B cell (primary cell): ENCODE measurements at regions not wholly inside any gene's neighbourhood (a gene's known extent, or its start where the extent isn't known, plus 50 kb on each side); places are given as distances from the start of the nearest gene placed in this dataset.

ENCODE experiments used
- ATAC-seq: fragments of 200-7000 bp; cut with Tn5 transposase; one replicate; pipeline ENCODE4 v1.10.0; 2021; ENCODE audit warnings: low read depth, mild to moderate bottlenecking, moderate number of reproducible peaks, moderate library complexity
- CTCF ChIA-PET: fragments of 350-600 bp; sonication (Branson Sonifier 250); formaldehyde crosslinking; loops from one replicate; lab custom pipeline; 2021; ENCODE audit warnings: antibody characterized with exemption, inconsistent platforms; lab: Charles Lee
- POLR2A ChIA-PET: fragments of 350-600 bp; sonication (Branson Sonifier 250); formaldehyde crosslinking; loops from one replicate; lab custom pipeline; 2021; ENCODE audit warnings: antibody characterized with exemption; lab: Charles Lee
- DNase-seq: peaks from one replicate; pipeline ENCODE4 v3.0.0; 2013
- H2AFZ ChIP-seq: 2 replicates; pipeline ENCODE4 v1.6.1; 2012; ENCODE audit warnings: mild to moderate bottlenecking, low read depth, low read length; ENCODE audit not compliant: insufficient read depth, poor library complexity, severe bottlenecking
- H3K27ac ChIP-seq, 2 donors: 1 replicate in 1 of 2; 2 replicates in 1 of 2; pipeline ENCODE4 v1.5.1; 2012 to 2013; ENCODE audit warnings: low read length in 2 of 2, mild to moderate bottlenecking in 2 of 2, moderate library complexity in 1 of 2
- H3K27me3 ChIP-seq, 4 experiments: fragments of 200-600 bp in 1 of 4; sonication (generic) in 1 of 4; replicated peaks in 1 of 4; 1 replicate in 2 of 4; 2 replicates in 2 of 4; pipeline versions ENCODE4 v1.6.1 to v1.7.0; 2013 to 2016; ENCODE audit warnings: low read length in 3 of 4, mild to moderate bottlenecking in 2 of 4, mixed read lengths in 1 of 4, moderate library complexity in 1 of 4; ENCODE audit not compliant: insufficient read depth in 4 of 4, control insufficient read depth in 3 of 4; ENCODE audit errors: control extremely low read depth in 1 of 4
- H3K36me3 ChIP-seq, 2 experiments: replicated peaks in 1 of 2; 1 replicate in 1 of 2; 2 replicates in 1 of 2; pipeline versions ENCODE4 v1.6.1 to v1.7.1; 2013; ENCODE audit warnings: low read length in 1 of 2; ENCODE audit not compliant: insufficient read depth in 2 of 2, control insufficient read depth in 1 of 2; ENCODE audit errors: control extremely low read depth in 1 of 2, extremely low read depth in 1 of 2
- H3K4me1 ChIP-seq, 2 donors: fragments of 200-600 bp in 1 of 2; sonication (generic) in 1 of 2; 1 replicate in 1 of 2; 2 replicates in 1 of 2; pipeline versions ENCODE4 v1.5.1 to v1.6.1; 2013 to 2017; ENCODE audit warnings: low read length in 2 of 2; ENCODE audit not compliant: control insufficient read depth in 2 of 2, insufficient read depth in 2 of 2
- H3K4me2 ChIP-seq: replicated peaks from 2 replicates; pipeline ENCODE3; 2012; ENCODE audit warnings: mild to moderate bottlenecking, low read depth, low read length; ENCODE audit not compliant: poor library complexity, severe bottlenecking
- H3K4me3 ChIP-seq, 5 experiments: fragments of 200-600 bp in 1 of 5; sonication (generic) in 1 of 5; 1 replicate in 3 of 5; 2 replicates in 2 of 5; pipeline versions ENCODE4 v1.5.1 to v1.7.0; 2011 to 2016; ENCODE audit warnings: low read length in 4 of 5, mild to moderate bottlenecking in 4 of 5, low read depth in 2 of 5, control low read depth in 1 of 5, moderate library complexity in 1 of 5; ENCODE audit not compliant: insufficient read depth in 1 of 5; ENCODE audit errors: control extremely low read depth in 1 of 5, extremely low read depth in 1 of 5
- H3K79me2 ChIP-seq: fragments of 200-600 bp; sonication (generic); one replicate; pipeline ENCODE4 v1.6.0; 2016; ENCODE audit warnings: low read length; ENCODE audit not compliant: control insufficient read depth, insufficient read depth
- H3K9ac ChIP-seq: fragments of 200-600 bp; sonication (generic); 2 replicates; pipeline ENCODE4 v1.6.1; 2017; ENCODE audit warnings: mild to moderate bottlenecking, low read length, moderate library complexity
- H3K9me3 ChIP-seq, 3 donors: one replicate each; pipeline versions ENCODE4 v1.6.1 to v1.7.1; 2013; ENCODE audit warnings: low read length in 2 of 3; ENCODE audit not compliant: control insufficient read depth in 2 of 3, insufficient read depth in 1 of 3; ENCODE audit errors: control extremely low read depth in 1 of 3
- H4K20me1 ChIP-seq: 2 replicates; pipeline ENCODE4 v1.6.0; 2012; ENCODE audit warnings: mild to moderate bottlenecking, low read length; ENCODE audit not compliant: insufficient read depth, control insufficient read depth, poor library complexity, severe bottlenecking
- H3K27ac Mint-ChIP-seq: one replicate; pipeline ENCODE4 v1.8.0; 2021; ENCODE audit warnings: mixed read lengths
- H3K27me3 Mint-ChIP-seq: one replicate; pipeline ENCODE4 v1.8.0; 2021; ENCODE audit warnings: mixed read lengths
- H3K4me1 Mint-ChIP-seq: one replicate; pipeline ENCODE4 v1.8.0; 2021; ENCODE audit warnings: mixed read lengths
- H3K4me3 Mint-ChIP-seq: one replicate; pipeline ENCODE4 v1.8.0; 2021; ENCODE audit warnings: mixed read lengths
- H3K9me3 Mint-ChIP-seq: one replicate; pipeline ENCODE4 v1.8.0; 2022; ENCODE audit warnings: mixed read lengths; ENCODE audit not compliant: insufficient read depth
- EZH2 ChIP-seq: IDR thresholded peaks from 2 replicates; pipeline ENCODE4 v1.6.1; 2012; ENCODE audit warnings: borderline replicate concordance, low read depth, mild to moderate bottlenecking, moderate library complexity, low read length; ENCODE audit not compliant: insufficient read depth, poor library complexity, severe bottlenecking
- WGBS: methylation state at CpG from one replicate; pipeline ENCODE4 v1.1.5; 2013; ENCODE audit warnings: missing lambda C conversion rate; ENCODE audit not compliant: insufficient coverage; 5-methylcytosine and 5-hydroxymethylcytosine counted together
- intact Hi-C: fragments of 100-400 bp; cut with micrococcal nuclease; formaldehyde crosslinking; loops from one replicate; pipeline ENCODE4 v1.10.0; 2022
- TF ChIP-seq, protein P1 (sequence below): fragments of 200-600 bp; IDR thresholded peaks from one replicate; pipeline ENCODE4 v1.8.0; 2022; ENCODE audit warnings: antibody characterized with exemption, mild to moderate bottlenecking

DNA sequence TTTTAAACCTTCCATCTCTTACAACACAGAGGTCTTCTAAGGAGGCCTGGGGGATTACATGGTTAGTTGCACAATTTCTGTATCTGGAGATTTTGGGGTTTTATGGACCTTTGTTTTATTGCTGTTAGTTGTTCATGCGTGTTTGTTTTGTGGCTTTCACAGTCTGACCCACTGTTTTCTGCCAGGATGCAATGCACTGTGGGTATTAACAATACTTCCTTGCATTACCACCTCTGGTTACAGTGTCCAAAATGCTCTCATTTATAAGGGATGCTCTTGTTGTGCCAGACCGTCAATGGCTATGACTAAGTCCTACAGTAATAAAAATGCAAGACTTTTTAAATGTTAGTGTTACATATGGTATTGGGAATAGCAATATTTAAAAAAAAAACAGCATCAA, 730.2 kb downstream of the KCTD8 start:
- intact Hi-C loops = no loop called here
- CTCF ChIA-PET = no interaction called here
- Histone ChIP-seq H3K9me3 (no peaks in the 10 kb centered on the region), H3K79me2 (no peaks in the 10 kb centered on the region), H3K4me3 (no peak overlapping the region), H3K27me3 (no peaks in the 10 kb centered on the region), H3K9ac (no peak overlapping the region), H3K4me2 (no peak overlapping the region), H4K20me1 (no peaks in the 10 kb centered on the region), H3K4me1 (no peaks in the 10 kb centered on the region), H2AFZ (no peak overlapping the region), H3K36me3 (no peaks in the 10 kb centered on the region), H3K27ac (no peak overlapping the region)
- POLR2A ChIA-PET = no interaction called here
- Mint-ChIP-seq H3K9me3 (peaks cover 2% of the 10 kb centered on the region), H3K27ac (no peak overlapping the region), H3K4me1 (peaks cover 2% of the 10 kb centered on the region), H3K4me3 (no peak overlapping the region), H3K27me3 (no peaks in the 10 kb centered on the region)
- no CpG with 5 or more reads among the region's 2 CpGs for WGBS
- no peak for DNase-seq
- no peak for ATAC-seq
- TF ChIP-seq, protein P1, sequence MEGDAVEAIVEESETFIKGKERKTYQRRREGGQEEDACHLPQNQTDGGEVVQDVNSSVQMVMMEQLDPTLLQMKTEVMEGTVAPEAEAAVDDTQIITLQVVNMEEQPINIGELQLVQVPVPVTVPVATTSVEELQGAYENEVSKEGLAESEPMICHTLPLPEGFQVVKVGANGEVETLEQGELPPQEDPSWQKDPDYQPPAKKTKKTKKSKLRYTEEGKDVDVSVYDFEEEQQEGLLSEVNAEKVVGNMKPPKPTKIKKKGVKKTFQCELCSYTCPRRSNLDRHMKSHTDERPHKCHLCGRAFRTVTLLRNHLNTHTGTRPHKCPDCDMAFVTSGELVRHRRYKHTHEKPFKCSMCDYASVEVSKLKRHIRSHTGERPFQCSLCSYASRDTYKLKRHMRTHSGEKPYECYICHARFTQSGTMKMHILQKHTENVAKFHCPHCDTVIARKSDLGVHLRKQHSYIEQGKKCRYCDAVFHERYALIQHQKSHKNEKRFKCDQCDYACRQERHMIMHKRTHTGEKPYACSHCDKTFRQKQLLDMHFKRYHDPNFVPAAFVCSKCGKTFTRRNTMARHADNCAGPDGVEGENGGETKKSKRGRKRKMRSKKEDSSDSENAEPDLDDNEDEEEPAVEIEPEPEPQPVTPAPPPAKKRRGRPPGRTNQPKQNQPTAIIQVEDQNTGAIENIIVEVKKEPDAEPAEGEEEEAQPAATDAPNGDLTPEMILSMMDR = no peak
- no peak for TF ChIP-seq EZH2

DNA sequence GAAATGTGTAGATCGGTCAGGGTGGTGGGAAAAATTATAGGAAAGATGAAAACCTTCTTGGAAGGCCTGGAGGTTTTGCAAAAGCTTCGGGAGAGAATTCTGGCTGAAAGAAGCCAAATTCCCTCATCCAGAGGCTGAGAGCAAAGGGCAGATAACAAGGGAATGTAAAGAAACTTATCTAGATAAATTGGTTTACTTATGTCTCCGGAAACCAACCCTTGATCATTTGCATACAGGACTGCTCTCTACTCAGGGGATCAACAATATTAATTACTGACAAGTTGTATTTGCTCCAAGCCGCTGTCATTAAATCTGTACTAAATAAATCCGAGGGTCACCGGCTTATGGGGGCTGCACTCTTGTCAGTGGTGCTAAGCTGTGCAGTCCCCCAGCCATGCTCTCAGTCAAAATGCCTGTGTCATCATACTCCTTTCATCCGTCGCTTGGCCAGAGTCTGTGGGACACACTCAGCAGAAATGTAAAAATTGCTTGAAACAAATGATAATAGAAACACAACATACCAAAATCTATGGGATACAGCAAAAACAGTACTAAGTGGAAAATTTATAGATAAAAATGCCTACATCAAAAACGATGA, 715.7 kb downstream of the KCTD8 start:
- ChIA-PET CTCF (no interaction called here), POLR2A (no interaction called here)
- DNase-seq (no peak), ATAC-seq (no peak)
- Histone ChIP-seq H4K20me1 (no peaks in the 10 kb centered on the region), H3K4me3 (no peak overlapping the region), H3K36me3 (no peaks in the 10 kb centered on the region), H3K4me1 (no peaks in the 10 kb centered on the region), H3K79me2 (no peaks in the 10 kb centered on the region), H3K9ac (no peak overlapping the region), H3K27ac (no peak overlapping the region), H3K27me3 (no peaks in the 10 kb centered on the region), H3K4me2 (no peak overlapping the region), H3K9me3 (peaks cover 0 to 6% (median 0%) of the 10 kb centered on the region in 3 donors), H2AFZ (no peak overlapping the region)
- intact Hi-C loops = no loop called here
- no peaks in the 10 kb centered on the region for H3K9me3 Mint-ChIP-seq
- no peak overlapping the region for H3K4me3 Mint-ChIP-seq
- TF ChIP-seq EZH2 = no peak
- TF ChIP-seq, protein P1 = no peak
- H3K4me1 Mint-ChIP-seq = no peaks in the 10 kb centered on the region
- no peaks in the 10 kb centered on the region for H3K27me3 Mint-ChIP-seq
- 86% methylated on average over 5 of the region's 9 CpGs for WGBS
- no peak overlapping the region for H3K27ac Mint-ChIP-seq
